Glomerular visceral epithelial cell (primary cell): ENCODE measurements at regions not wholly inside any gene's neighbourhood (a gene's known extent, or its start where the extent isn't known, plus 50 kb on each side); places are given as distances from the start of the nearest gene placed in this dataset.

Experiments
- DNase-seq: peaks from one replicate; pipeline ENCODE4 v3.0.0-alpha.2; 2016; ENCODE audit errors: extremely low spot score

GRCh38 chr15:81865850-81866537, 179.8 kb downstream of the MEX3B start:
- DNase-seq, result no peak

GRCh38 chr15:81863162-81863561, 182.7 kb downstream of the MEX3B start:
- no peak for DNase-seq

- no peak for DNase-seq
Measured at GRCh38 chr15:81859737-81860516, 185.9 kb downstream of the MEX3B start.

GRCh38 chr15:81858586-81858985, 187.2 kb downstream of the MEX3B start:
- DNase-seq, result no peak

- no peak for DNase-seq
Measured at GRCh38 chr15:81858136-81858535, 187.7 kb downstream of the MEX3B start.

- DNase-seq, result no peak
Measured at GRCh38 chr15:81856634-81857026, 189.2 kb downstream of the MEX3B start.

GRCh38 chr15:81856001-81856633, 189.7 kb downstream of the MEX3B start:
- DNase-seq, result no peak

- no peak for DNase-seq
Measured at GRCh38 chr15:81853150-81853748, 192.6 kb downstream of the MEX3B start.

- no peak for DNase-seq
Measured at GRCh38 chr15:81852411-81853149, 193.2 kb downstream of the MEX3B start.

GRCh38 chr15:81851757-81852156, 194.1 kb downstream of the MEX3B start:
- DNase-seq, result no peak

GRCh38 chr15:81851325-81851724, 194.5 kb downstream of the MEX3B start:
- no peak for DNase-seq

- no peak for DNase-seq
Measured at GRCh38 chr15:81849289-81849688, 196.5 kb downstream of the MEX3B start.

GRCh38 chr15:81848701-81849100, 197.1 kb downstream of the MEX3B start:
- no peak for DNase-seq

- DNase-seq, result no peak
Measured at GRCh38 chr15:81843757-81844407, 201.9 kb downstream of the MEX3B start.

GRCh38 chr15:81843226-81843625, 202.6 kb downstream of the MEX3B start:
- no peak for DNase-seq

GRCh38 chr15:81839387-81839786, 206.4 kb downstream of the MEX3B start:
- DNase-seq, result no peak

GRCh38 chr15:81835731-81836130, 210.1 kb downstream of the MEX3B start:
- no peak for DNase-seq

GRCh38 chr15:81830520-81830919, 215.3 kb downstream of the MEX3B start:
- DNase-seq, result no peak

- DNase-seq, result no peak
Measured at GRCh38 chr15:81829918-81830317, 215.9 kb downstream of the MEX3B start.

- no peak for DNase-seq
Measured at GRCh38 chr15:81828135-81828534, 217.7 kb downstream of the MEX3B start.

- no peak for DNase-seq
Measured at GRCh38 chr15:81825136-81825535, 220.7 kb downstream of the MEX3B start.
